ENCODE measurements at regions not wholly inside any gene's neighbourhood (a gene's known extent, or its start where the extent isn't known, plus 50 kb on each side); places are given as distances from the start of the nearest gene placed in this dataset.

DNA sequence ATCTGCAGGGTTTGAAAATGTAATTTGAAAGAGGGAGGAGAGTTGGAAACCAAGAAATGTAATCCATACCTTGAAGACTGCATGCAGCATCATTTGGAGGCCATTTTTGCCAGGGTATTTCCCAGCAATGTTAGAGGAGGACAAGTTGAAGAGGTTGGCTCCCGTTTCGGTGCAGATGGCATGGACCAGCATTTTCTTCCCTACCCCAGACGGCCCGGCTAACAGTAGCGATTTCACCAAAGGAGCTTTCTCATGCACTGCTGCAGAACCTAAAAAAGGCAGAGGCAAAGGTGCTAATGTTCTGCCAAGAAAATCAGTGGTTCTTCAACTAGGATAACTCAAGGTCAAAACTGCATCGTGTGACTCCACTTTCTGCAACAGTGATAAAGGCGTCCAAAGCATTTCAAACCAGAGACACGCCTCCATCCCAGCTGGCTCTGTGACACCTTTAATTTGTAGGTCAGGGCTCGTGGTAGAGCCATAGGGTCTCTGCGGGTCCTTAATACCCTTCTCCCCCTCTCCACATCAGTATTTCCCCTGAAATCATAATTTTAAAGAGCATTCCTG lies 99.6 kb upstream of the ASB18 start:
- no peak for TF ChIP-seq POLR2A (IDR thresholded peaks at IDR 0.05)
- TF ChIP-seq, protein P1, sequence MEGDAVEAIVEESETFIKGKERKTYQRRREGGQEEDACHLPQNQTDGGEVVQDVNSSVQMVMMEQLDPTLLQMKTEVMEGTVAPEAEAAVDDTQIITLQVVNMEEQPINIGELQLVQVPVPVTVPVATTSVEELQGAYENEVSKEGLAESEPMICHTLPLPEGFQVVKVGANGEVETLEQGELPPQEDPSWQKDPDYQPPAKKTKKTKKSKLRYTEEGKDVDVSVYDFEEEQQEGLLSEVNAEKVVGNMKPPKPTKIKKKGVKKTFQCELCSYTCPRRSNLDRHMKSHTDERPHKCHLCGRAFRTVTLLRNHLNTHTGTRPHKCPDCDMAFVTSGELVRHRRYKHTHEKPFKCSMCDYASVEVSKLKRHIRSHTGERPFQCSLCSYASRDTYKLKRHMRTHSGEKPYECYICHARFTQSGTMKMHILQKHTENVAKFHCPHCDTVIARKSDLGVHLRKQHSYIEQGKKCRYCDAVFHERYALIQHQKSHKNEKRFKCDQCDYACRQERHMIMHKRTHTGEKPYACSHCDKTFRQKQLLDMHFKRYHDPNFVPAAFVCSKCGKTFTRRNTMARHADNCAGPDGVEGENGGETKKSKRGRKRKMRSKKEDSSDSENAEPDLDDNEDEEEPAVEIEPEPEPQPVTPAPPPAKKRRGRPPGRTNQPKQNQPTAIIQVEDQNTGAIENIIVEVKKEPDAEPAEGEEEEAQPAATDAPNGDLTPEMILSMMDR (IDR thresholded peaks at IDR 0.05) = no peak

All from breast epithelium (tissue), 3 donors.